HG02623 (cell line): ENCODE measurements at regions not wholly inside any gene's neighbourhood (a gene's known extent, or its start where the extent isn't known, plus 50 kb on each side); places are given as distances from the start of the nearest gene placed in this dataset.

Experiments
- ATAC-seq: cut with Tn5 transposase; IDR thresholded peaks from one replicate; pipeline ENCODE4 v1.9.1; 2021; ENCODE audit warnings: moderate library complexity; ENCODE audit not compliant: unreplicated experiment

DNA sequence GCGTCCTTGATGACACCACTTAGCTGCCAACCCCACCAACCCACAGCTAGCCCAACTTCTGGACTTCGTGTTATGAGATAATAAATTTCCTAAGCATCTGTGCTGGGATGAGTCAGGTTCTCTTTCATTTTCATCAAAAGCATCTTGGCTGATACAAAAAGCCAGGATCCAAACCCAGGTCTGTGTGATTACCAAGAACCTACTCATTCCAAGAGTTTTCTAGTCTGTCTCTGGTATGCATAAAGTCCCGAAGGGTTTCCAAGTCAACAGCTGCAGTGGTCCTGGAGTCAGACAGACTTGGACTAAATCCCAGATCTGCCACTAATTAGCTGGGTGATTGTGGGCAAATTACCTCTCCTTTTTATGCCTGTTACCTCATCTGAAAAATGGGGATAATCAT, 55.5 kb upstream of the SERP2 start:
- ATAC-seq: no peak

- no peak for ATAC-seq
These were observed 53.0 kb upstream of the SERP2 start for GRCh38 chr13:44320611-44321010.

- ATAC-seq: no peak
These were observed 51.7 kb upstream of the SERP2 start for GRCh38 chr13:44321961-44322360.

GRCh38 chr13:44322928-44323327, 50.7 kb upstream of the SERP2 start:
- no peak for ATAC-seq

GRCh38 chr13:44323754-44324153, 49.9 kb upstream of the SERP2 start:
- no peak for ATAC-seq
